ENCODE measurements at regions not wholly inside any gene's neighbourhood (a gene's known extent, or its start where the extent isn't known, plus 50 kb on each side); places are given as distances from the start of the nearest gene placed in this dataset.

DNA sequence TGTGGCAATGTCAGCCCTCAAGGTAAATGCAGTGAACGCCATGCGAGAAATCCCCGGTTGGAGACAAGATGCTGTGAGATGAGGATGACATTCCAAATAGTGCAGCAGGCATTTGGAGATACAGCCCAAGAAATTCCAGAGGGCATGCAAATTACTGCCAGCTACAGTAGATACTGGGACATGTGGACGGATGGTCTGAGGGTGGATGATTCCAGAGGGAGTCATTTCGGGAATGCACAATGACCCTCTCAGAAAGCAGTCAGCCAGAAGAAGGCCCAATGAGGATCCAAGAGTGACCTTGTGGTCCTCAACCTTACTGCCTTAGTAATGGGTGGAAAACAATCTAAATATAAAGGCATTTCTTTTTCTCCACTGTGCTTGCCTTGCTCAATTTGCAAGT lies 111.3 kb downstream of the HNRNPLL start:
- TF ChIP-seq, protein P1, sequence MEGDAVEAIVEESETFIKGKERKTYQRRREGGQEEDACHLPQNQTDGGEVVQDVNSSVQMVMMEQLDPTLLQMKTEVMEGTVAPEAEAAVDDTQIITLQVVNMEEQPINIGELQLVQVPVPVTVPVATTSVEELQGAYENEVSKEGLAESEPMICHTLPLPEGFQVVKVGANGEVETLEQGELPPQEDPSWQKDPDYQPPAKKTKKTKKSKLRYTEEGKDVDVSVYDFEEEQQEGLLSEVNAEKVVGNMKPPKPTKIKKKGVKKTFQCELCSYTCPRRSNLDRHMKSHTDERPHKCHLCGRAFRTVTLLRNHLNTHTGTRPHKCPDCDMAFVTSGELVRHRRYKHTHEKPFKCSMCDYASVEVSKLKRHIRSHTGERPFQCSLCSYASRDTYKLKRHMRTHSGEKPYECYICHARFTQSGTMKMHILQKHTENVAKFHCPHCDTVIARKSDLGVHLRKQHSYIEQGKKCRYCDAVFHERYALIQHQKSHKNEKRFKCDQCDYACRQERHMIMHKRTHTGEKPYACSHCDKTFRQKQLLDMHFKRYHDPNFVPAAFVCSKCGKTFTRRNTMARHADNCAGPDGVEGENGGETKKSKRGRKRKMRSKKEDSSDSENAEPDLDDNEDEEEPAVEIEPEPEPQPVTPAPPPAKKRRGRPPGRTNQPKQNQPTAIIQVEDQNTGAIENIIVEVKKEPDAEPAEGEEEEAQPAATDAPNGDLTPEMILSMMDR (IDR thresholded peaks at IDR 0.05; ENCODE audit: poor library complexity) = no peak
- TF ChIP-seq EZH2 (IDR thresholded peaks at IDR 0.05; ENCODE audit: borderline replicate concordance) = no peak
- no peak for TF ChIP-seq EZH2phosphoT487 (IDR thresholded peaks at IDR 0.05; ENCODE audit: low read depth, severe bottlenecking, unreplicated experiment)

Data from hepatocyte (in vitro differentiated cells).